ENCODE measurements at regions not wholly inside any gene's neighbourhood (a gene's known extent, or its start where the extent isn't known, plus 50 kb on each side); places are given as distances from the start of the nearest gene placed in this dataset.

- TF ChIP-seq CTCF (IDR thresholded peaks at IDR 0.05) (no peak), POLR2A (IDR thresholded peaks at IDR 0.05) (no peak)
These were observed 158.1 kb downstream of the DDX1 start for GRCh38 chr2:15749460-15750432.
